HL-60 (cell line): ENCODE measurements at regions not wholly inside any gene's neighbourhood (a gene's known extent, or its start where the extent isn't known, plus 50 kb on each side); places are given as distances from the start of the nearest gene placed in this dataset.

Experiments
- DNase-seq, 2 experiments: peaks; one replicate each; pipeline ENCODE4 v3.0.0-alpha.2; 2010 to 2020; ENCODE audit warnings: low read depth in 1 of 2, low spot score in 1 of 2
- H3K27ac ChIP-seq: fragments of 250-450 bp; sonication (Bioruptor Pico); replicated peaks from 2 replicates; pipeline ENCODE4 v1.5.1; 2020; ENCODE audit warnings: mild to moderate bottlenecking, moderate library complexity
- H3K27me3 ChIP-seq: fragments of 250-450 bp; sonication (Bioruptor Pico); 2 replicates; pipeline ENCODE4 v1.5.1; 2021; ENCODE audit warnings: mild to moderate bottlenecking, moderate library complexity; ENCODE audit not compliant: insufficient read depth, poor library complexity, severe bottlenecking
- H3K4me3 ChIP-seq: replicated peaks from 2 replicates; pipeline ENCODE4 v1.5.1; 2011; ENCODE audit warnings: mild to moderate bottlenecking, control low read depth, low read length; ENCODE audit not compliant: insufficient read depth
- GABPA ChIP-seq: IDR thresholded peaks from 2 replicates; pipeline ENCODE4 v1.6.1; 2012; ENCODE audit warnings: low read depth
- POLR2AphosphoS5 ChIP-seq: IDR thresholded peaks from 2 replicates; pipeline ENCODE4 v1.6.1; 2012; ENCODE audit warnings: low read depth
- SPI1 ChIP-seq: IDR thresholded peaks from 2 replicates; pipeline ENCODE4 v1.6.1; 2012; ENCODE audit warnings: low read depth, mild to moderate bottlenecking, borderline replicate concordance
- TF ChIP-seq, protein P1 (sequence below): IDR thresholded peaks from one replicate; pipeline ENCODE4 v1.5.1; 2011; ENCODE audit warnings: low read length, control low read depth, inconsistent platforms; ENCODE audit not compliant: insufficient read depth
- TF ChIP-seq, protein P2 (sequence below): IDR thresholded peaks from 2 replicates; pipeline ENCODE4 v1.6.1; 2012; ENCODE audit warnings: low read depth; ENCODE audit not compliant: insufficient replicate concordance

DNA sequence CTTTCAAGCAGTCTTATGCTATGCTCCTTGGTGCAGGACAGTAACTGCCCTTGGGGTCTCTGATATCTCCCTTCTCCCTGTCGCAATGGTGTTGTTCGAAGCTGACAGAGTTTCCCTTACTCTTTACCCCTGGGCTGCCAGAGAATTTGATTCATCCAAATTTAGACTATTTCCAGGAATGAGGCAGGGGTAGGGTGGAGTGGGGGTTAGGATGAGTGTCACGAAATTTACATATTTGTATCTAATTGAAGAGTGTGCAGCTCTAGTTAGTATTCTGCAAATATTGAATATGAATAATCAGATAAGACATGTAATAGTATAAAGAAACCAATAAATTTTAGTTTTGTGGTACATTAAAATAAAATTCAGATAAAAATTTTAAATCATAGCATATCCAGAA lies 140.0 kb upstream of the LMO4 start:
- no peak for TF ChIP-seq GABPA
- no peak for TF ChIP-seq POLR2AphosphoS5
- TF ChIP-seq SPI1 = no peak
- TF ChIP-seq, protein P1, sequence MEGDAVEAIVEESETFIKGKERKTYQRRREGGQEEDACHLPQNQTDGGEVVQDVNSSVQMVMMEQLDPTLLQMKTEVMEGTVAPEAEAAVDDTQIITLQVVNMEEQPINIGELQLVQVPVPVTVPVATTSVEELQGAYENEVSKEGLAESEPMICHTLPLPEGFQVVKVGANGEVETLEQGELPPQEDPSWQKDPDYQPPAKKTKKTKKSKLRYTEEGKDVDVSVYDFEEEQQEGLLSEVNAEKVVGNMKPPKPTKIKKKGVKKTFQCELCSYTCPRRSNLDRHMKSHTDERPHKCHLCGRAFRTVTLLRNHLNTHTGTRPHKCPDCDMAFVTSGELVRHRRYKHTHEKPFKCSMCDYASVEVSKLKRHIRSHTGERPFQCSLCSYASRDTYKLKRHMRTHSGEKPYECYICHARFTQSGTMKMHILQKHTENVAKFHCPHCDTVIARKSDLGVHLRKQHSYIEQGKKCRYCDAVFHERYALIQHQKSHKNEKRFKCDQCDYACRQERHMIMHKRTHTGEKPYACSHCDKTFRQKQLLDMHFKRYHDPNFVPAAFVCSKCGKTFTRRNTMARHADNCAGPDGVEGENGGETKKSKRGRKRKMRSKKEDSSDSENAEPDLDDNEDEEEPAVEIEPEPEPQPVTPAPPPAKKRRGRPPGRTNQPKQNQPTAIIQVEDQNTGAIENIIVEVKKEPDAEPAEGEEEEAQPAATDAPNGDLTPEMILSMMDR = no peak
- TF ChIP-seq, protein P2, sequence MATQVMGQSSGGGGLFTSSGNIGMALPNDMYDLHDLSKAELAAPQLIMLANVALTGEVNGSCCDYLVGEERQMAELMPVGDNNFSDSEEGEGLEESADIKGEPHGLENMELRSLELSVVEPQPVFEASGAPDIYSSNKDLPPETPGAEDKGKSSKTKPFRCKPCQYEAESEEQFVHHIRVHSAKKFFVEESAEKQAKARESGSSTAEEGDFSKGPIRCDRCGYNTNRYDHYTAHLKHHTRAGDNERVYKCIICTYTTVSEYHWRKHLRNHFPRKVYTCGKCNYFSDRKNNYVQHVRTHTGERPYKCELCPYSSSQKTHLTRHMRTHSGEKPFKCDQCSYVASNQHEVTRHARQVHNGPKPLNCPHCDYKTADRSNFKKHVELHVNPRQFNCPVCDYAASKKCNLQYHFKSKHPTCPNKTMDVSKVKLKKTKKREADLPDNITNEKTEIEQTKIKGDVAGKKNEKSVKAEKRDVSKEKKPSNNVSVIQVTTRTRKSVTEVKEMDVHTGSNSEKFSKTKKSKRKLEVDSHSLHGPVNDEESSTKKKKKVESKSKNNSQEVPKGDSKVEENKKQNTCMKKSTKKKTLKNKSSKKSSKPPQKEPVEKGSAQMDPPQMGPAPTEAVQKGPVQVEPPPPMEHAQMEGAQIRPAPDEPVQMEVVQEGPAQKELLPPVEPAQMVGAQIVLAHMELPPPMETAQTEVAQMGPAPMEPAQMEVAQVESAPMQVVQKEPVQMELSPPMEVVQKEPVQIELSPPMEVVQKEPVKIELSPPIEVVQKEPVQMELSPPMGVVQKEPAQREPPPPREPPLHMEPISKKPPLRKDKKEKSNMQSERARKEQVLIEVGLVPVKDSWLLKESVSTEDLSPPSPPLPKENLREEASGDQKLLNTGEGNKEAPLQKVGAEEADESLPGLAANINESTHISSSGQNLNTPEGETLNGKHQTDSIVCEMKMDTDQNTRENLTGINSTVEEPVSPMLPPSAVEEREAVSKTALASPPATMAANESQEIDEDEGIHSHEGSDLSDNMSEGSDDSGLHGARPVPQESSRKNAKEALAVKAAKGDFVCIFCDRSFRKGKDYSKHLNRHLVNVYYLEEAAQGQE = no peak
- Histone ChIP-seq H3K27me3 (no peaks in the 10 kb centered on the region), H3K4me3 (no peak overlapping the region), H3K27ac (no peak overlapping the region)
- no peak for DNase-seq

DNA sequence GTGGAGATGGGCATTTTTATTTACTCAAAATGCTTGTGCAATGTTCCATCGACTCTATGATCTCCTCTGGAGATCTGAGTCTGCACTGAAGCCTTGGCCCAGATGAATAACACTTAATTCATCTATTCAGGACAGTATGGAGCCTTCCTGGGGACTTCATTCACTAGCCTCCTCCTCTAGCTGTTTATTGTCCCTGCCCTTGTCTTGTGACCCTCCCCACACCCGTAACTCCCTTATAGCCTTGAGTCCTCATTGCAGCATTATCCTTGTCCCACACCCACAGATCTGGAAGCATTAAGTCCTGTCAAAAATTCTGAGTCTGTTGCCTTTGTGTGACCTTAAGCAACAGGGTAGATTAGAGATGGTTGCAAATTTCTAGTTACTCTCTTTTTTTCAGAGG lies 138.3 kb upstream of the LMO4 start:
- no peaks in the 10 kb centered on the region for H3K27me3 ChIP-seq
- H3K4me3 ChIP-seq = no peak overlapping the region
- H3K27ac ChIP-seq = no peak overlapping the region
- no peak for DNase-seq
- TF ChIP-seq SPI1 (no peak), POLR2AphosphoS5 (no peak), GABPA (no peak)
- TF ChIP-seq, protein P2 = no peak
- TF ChIP-seq, protein P1 = no peak

DNA sequence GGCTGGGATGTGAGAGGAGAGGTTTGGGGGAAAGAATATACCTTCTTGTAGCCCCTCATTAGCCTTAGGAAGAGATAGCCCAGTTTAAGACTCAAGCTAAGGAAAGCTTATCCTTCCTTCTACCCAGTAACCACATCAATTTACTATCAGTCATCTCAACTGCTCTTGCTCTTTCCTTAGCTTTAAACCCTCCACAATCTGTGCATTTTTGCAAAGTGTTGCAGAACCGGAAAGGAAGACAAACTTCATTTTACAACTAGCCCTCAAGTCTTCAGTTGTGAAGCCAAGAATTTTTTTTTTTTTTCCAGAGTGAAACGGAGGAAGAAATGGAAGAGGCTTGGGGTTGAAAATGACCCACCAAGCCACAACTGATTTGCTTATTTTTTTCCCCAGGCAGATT lies 137.0 kb upstream of the LMO4 start:
- Histone ChIP-seq H3K27me3 (no peaks in the 10 kb centered on the region), H3K4me3 (no peak overlapping the region), H3K27ac (no peak overlapping the region)
- no peak for DNase-seq
- TF ChIP-seq POLR2AphosphoS5 = no peak
- TF ChIP-seq, protein P2 = no peak
- no peak for TF ChIP-seq SPI1
- TF ChIP-seq, protein P1 = no peak
- TF ChIP-seq GABPA = no peak
